HK-2 (cell line): ENCODE measurements at regions not wholly inside any gene's neighbourhood (a gene's known extent, or its start where the extent isn't known, plus 50 kb on each side); places are given as distances from the start of the nearest gene placed in this dataset.

Experiments used
- DNase-seq: peaks from one replicate; pipeline ENCODE4 v3.0.0-alpha.2; 2018; ENCODE audit not compliant: unreplicated experiment

- no peak for DNase-seq
These were observed 301.4 kb downstream of the MAF start for GRCh38 chr16:79298894-79299799.

- no peak for DNase-seq
These were observed 302.1 kb downstream of the MAF start for GRCh38 chr16:79298476-79298875.

GRCh38 chr16:79297805-79298204 lies 302.7 kb downstream of the MAF start:
- no peak for DNase-seq

GRCh38 chr16:79297296-79297695 lies 303.2 kb downstream of the MAF start:
- no peak for DNase-seq

- DNase-seq, result no peak
These were observed 304.0 kb downstream of the MAF start for GRCh38 chr16:79296491-79296890.

- no peak for DNase-seq
These were observed 304.8 kb downstream of the MAF start for GRCh38 chr16:79295746-79296145.

- no peak for DNase-seq
These were observed 305.4 kb downstream of the MAF start for GRCh38 chr16:79295162-79295561.

GRCh38 chr16:79294568-79294967 lies 306.0 kb downstream of the MAF start:
- no peak for DNase-seq

- DNase-seq, result no peak
These were observed 306.6 kb downstream of the MAF start for GRCh38 chr16:79293836-79294460.

- DNase-seq, result no peak
These were observed 312.5 kb downstream of the MAF start for GRCh38 chr16:79288066-79288465.

- no peak for DNase-seq
These were observed 313.1 kb downstream of the MAF start for GRCh38 chr16:79287424-79287917.

- DNase-seq, result no peak
These were observed 313.7 kb downstream of the MAF start for GRCh38 chr16:79286646-79287423.

GRCh38 chr16:79284766-79285165 lies 315.8 kb downstream of the MAF start:
- DNase-seq, result no peak

GRCh38 chr16:79283578-79283977 lies 317.0 kb downstream of the MAF start:
- no peak for DNase-seq

GRCh38 chr16:79282806-79283205 lies 317.7 kb downstream of the MAF start:
- no peak for DNase-seq

- DNase-seq, result no peak
These were observed 322.0 kb downstream of the MAF start for GRCh38 chr16:79278506-79278905.

GRCh38 chr16:79276501-79276900 lies 324.0 kb downstream of the MAF start:
- no peak for DNase-seq

GRCh38 chr16:79274264-79274663 lies 326.3 kb downstream of the MAF start:
- no peak for DNase-seq

- DNase-seq, result no peak
These were observed 328.4 kb downstream of the MAF start for GRCh38 chr16:79272141-79272577.

- no peak for DNase-seq
These were observed 329.0 kb downstream of the MAF start for GRCh38 chr16:79271583-79271982.

GRCh38 chr16:79270011-79270410 lies 330.5 kb downstream of the MAF start:
- no peak for DNase-seq

- no peak for DNase-seq
These were observed 331.2 kb downstream of the MAF start for GRCh38 chr16:79269211-79269863.
